Transverse colon (tissue), 4 donors: ENCODE measurements at regions not wholly inside any gene's neighbourhood (a gene's known extent, or its start where the extent isn't known, plus 50 kb on each side); places are given as distances from the start of the nearest gene placed in this dataset.
A peak's percentile ranks its signal among the peaks of the same experiment; 100 is the strongest.

Experiments
- DNase-seq: peaks from one replicate; pipeline ENCODE4 v3.0.0-alpha.2; 2019
- H3K27ac ChIP-seq, 4 donors: fragments of 200-600 bp; sonication (generic); 2 replicates each; pipeline ENCODE4 v1.5.1; 2016 to 2018; ENCODE audit warnings: inconsistent platforms in 4 of 4
- H3K27me3 ChIP-seq: fragments of 200-600 bp; sonication (generic); 2 replicates; pipeline ENCODE4 v1.5.1; 2017; ENCODE audit warnings: inconsistent platforms
- H3K36me3 ChIP-seq, 4 donors: fragments of 200-600 bp; sonication (generic); 2 replicates each; pipeline ENCODE4 v1.5.1; 2017 to 2019; ENCODE audit warnings: inconsistent platforms in 4 of 4
- H3K4me1 ChIP-seq, 4 donors: fragments of 200-600 bp; sonication (generic); 2 replicates each; pipeline ENCODE4 v1.5.1; 2017 to 2020; ENCODE audit warnings: inconsistent platforms in 4 of 4
- H3K4me3 ChIP-seq, 4 donors: fragments of 200-600 bp; sonication (generic); 1 replicate in 1 of 4; 2 replicates in 3 of 4; pipeline versions ENCODE4 v1.5.1 to v1.6.1; 2017 to 2019; ENCODE audit warnings: inconsistent platforms in 4 of 4
- H3K9me3 ChIP-seq, 2 donors: fragments of 200-600 bp; sonication (generic); 2 replicates each; pipeline ENCODE4 v1.5.1; 2017 to 2019; ENCODE audit warnings: inconsistent platforms in 2 of 2
- CTCF ChIP-seq, 5 experiments: fragments of 200-600 bp in 3 of 5; fragments of 450-650 bp in 2 of 5; sonication (generic) in 3 of 5; IDR thresholded peaks; 1 replicate in 2 of 5; 2 replicates in 3 of 5; pipeline ENCODE4 v1.5.1; 2016 to 2017; ENCODE audit warnings: antibody characterized with exemption in 5 of 5, inconsistent platforms in 3 of 5, mild to moderate bottlenecking in 2 of 5, moderate library complexity in 1 of 5
- EP300 ChIP-seq: sonication (generic); formaldehyde crosslinking; IDR thresholded peaks from one replicate; pipeline ENCODE4 v1.6.1; 2017; ENCODE audit warnings: antibody characterized with exemption, low read depth
- POLR2A ChIP-seq: fragments of 450-650 bp; IDR thresholded peaks from one replicate; pipeline ENCODE4 v1.6.1; 2016; ENCODE audit warnings: antibody characterized with exemption, mild to moderate bottlenecking, moderate library complexity
- POLR2AphosphoS5 ChIP-seq, 3 donors: sonication (generic); formaldehyde crosslinking; IDR thresholded peaks; one replicate each; pipeline ENCODE4 v1.6.1; 2016; ENCODE audit warnings: antibody characterized with exemption in 3 of 3
- WGBS, 2 donors: methylation state at CpG; one replicate each; pipeline ENCODE4 v1.1.5; 2018; ENCODE audit warnings: low coverage in 1 of 2; 5-methylcytosine and 5-hydroxymethylcytosine counted together
- in situ Hi-C, 4 donors: fragments of 200-750 bp; cut with MboI; loops; one replicate each; pipeline versions ENCODE4 v1.15.0 to v1.15.1; 2017; ENCODE audit warnings: low sequenced_read_pairs in 3 of 4, low pct_ligation_motif_present in 1 of 4, low pct_unique_long_range_greater_than_20kb in 1 of 4
- intact Hi-C: fragments of 100-400 bp; cut with DNase I; formaldehyde crosslinking; loops from one replicate; pipeline ENCODE4 v1.15.1; 2023; ENCODE audit warnings: low total_unique reads

GRCh38 chr10:78817804-78818203 is 251.0 kb upstream of the ZMIZ1 start:
- in situ Hi-C loops: no loop called here
- 80 to 86% methylated on average over 1 to 3 of the region's 3 CpGs for WGBS, 2 donors
- Histone ChIP-seq H3K4me3 (no peak overlapping the region), H3K9me3 (no peaks in the 10 kb centered on the region), H3K27ac (peak overlapping the region in 1 of 4 donors; percentile 30), H3K36me3 (no peaks in the 10 kb centered on the region), H3K27me3 (no peaks in the 10 kb centered on the region), H3K4me1 (peaks cover 0 to 4% (median 0%) of the 10 kb centered on the region in 4 donors)
- TF ChIP-seq EP300 (no peak), CTCF (IDR thresholded peaks at IDR 0.05) (no peak), POLR2A (no peak), POLR2AphosphoS5 (IDR thresholded peaks at IDR 0.05) (no peak)
- no peak for DNase-seq
- intact Hi-C loops: no loop called here

GRCh38 chr10:78819361-78820006 is 249.3 kb upstream of the ZMIZ1 start:
- TF ChIP-seq POLR2AphosphoS5 (IDR thresholded peaks at IDR 0.05) (no peak), EP300 (no peak), POLR2A (no peak), CTCF (IDR thresholded peaks at IDR 0.05) (no peak)
- H3K9me3 ChIP-seq: no peaks in the 10 kb centered on the region
- no peak for DNase-seq
- no peak overlapping the region for H3K27ac ChIP-seq
- H3K36me3 ChIP-seq: no peaks in the 10 kb centered on the region
- H3K4me1 ChIP-seq: peaks cover 0 to 4% (median 0%) of the 10 kb centered on the region in 4 donors
- no peaks in the 10 kb centered on the region for H3K27me3 ChIP-seq
- in situ Hi-C loops (no loop called here), intact Hi-C loops (no loop called here)
- WGBS, 2 donors: 71 to 73% methylated on average over 3 to 7 of the region's 7 CpGs
- no peak overlapping the region for H3K4me3 ChIP-seq

DNA sequence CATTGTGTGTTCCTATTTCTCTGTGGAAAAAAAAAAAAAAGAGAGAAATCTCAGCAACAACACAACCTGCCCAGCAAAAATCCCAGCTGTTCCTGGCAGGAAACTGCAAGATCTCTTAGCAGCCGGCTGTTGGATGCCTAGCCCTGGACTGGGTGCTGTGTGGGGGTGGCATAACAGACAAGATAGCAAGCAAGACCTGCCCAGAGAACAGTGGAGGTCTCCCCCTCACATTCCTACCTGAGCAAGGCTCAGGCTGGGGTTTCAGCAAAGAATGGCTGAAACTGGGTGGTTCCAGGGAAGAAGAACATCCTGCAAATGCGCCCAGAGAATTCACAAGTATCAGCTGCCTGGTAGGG is 248.8 kb upstream of the ZMIZ1 start:
- intact Hi-C loops: no loop called here
- Histone ChIP-seq H3K4me3 (no peak overlapping the region), H3K9me3 (no peaks in the 10 kb centered on the region), H3K36me3 (no peaks in the 10 kb centered on the region), H3K27ac (no peak overlapping the region), H3K4me1 (peaks cover 0 to 4% (median 0%) of the 10 kb centered on the region in 4 donors), H3K27me3 (no peaks in the 10 kb centered on the region)
- TF ChIP-seq CTCF (IDR thresholded peaks at IDR 0.05) (no peak), EP300 (no peak), POLR2AphosphoS5 (IDR thresholded peaks at IDR 0.05) (no peak), POLR2A (no peak)
- WGBS, 2 donors: 74% methylated on average over 2 of the region's 2 CpGs; no CpG with 5 or more reads in 1 of the 2 donors
- in situ Hi-C loops: no loop called here
- no peak for DNase-seq

- TF ChIP-seq POLR2AphosphoS5 (IDR thresholded peaks at IDR 0.05) (no peak), EP300 (no peak), CTCF (IDR thresholded peaks at IDR 0.05) (no peak), POLR2A (no peak)
- Histone ChIP-seq H3K4me1 (peaks cover 0 to 4% (median 0%) of the 10 kb centered on the region in 4 donors), H3K27ac (no peak overlapping the region), H3K27me3 (no peaks in the 10 kb centered on the region), H3K4me3 (no peak overlapping the region), H3K36me3 (no peaks in the 10 kb centered on the region), H3K9me3 (no peaks in the 10 kb centered on the region)
- WGBS, 2 donors: 60 to 68% methylated on average over 3 to 4 of the region's 4 CpGs
- in situ Hi-C loops: no loop called here
- no peak for DNase-seq
- intact Hi-C loops: no loop called here
These were observed 247.7 kb upstream of the ZMIZ1 start for GRCh38 chr10:78821052-78821451.
